Pancreas (tissue), 10 donors: ENCODE measurements at regions not wholly inside any gene's neighbourhood (a gene's known extent, or its start where the extent isn't known, plus 50 kb on each side); places are given as distances from the start of the nearest gene placed in this dataset.

ENCODE experiments used
- ATAC-seq, 4 donors: fragments of 200-7000 bp; cut with Tn5 transposase; one replicate each; pipeline versions ENCODE4 v1.8.0 to v1.9.1; 2020; ENCODE audit warnings: mild to moderate bottlenecking in 4 of 4, moderate library complexity in 4 of 4
- DNase-seq, 6 donors: peaks; one replicate each; pipeline ENCODE4 v3.0.0-alpha.2; 2020
- FAIRE-seq: peaks from 2 replicates; lab custom pipeline; 2012; peaks lifted over from hg19 to GRCh38; lab: Jason Lieb, UNC
- H3K27ac ChIP-seq, 4 donors: fragments of 200-600 bp; sonication (generic); 1 replicate in 3 of 4; 2 replicates in 1 of 4; pipeline versions ENCODE4 v1.5.0 to v1.8.0; 2020
- H3K27me3 ChIP-seq, 4 donors: fragments of 200-600 bp; one replicate each; pipeline ENCODE4 v1.8.0; 2021
- H3K36me3 ChIP-seq, 3 donors: fragments of 200-600 bp; sonication (generic) in 1 of 3; one replicate each; pipeline versions ENCODE4 v1.5.0 to v1.8.0; 2020 to 2021
- H3K4me1 ChIP-seq, 3 donors: fragments of 200-600 bp; one replicate each; pipeline ENCODE4 v1.8.0; 2021
- H3K4me3 ChIP-seq, 4 donors: fragments of 200-600 bp; sonication (generic) in 2 of 4; one replicate each; pipeline versions ENCODE4 v1.5.0 to v1.8.0; 2020 to 2021
- H3K9me3 ChIP-seq, 4 donors: fragments of 200-600 bp; one replicate each; pipeline ENCODE4 v1.8.0; 2021
- CTCF ChIP-seq, 4 donors: fragments of 200-600 bp; sonication (generic) in 3 of 4; IDR thresholded peaks; one replicate each; pipeline versions ENCODE4 v1.5.0 to v1.8.0; 2021; ENCODE audit warnings: antibody characterized with exemption in 4 of 4
- WGBS, 2 donors: extraction: QIAGEN DNeasy Blood & Tissue Kit; methylation state at CpG; one replicate each; pipeline ENCODE4 v1.1.7; 2013; 5-methylcytosine and 5-hydroxymethylcytosine counted together
- intact Hi-C, 3 donors: fragments of 100-400 bp; cut with DNase I; formaldehyde crosslinking; loops; one replicate each; pipeline versions ENCODE4 v1.11.1 to v1.14.2; 2022
- donor health status: healthy with polysubstance abuse.
- donor health status: DM: no; HTN: no; CAD: no; lungs with moderate emphysema.
- donor health status: DM: no; HTN: no; CAD: no.
- donor health status: control.
- donor health status: control.
- donor health status: Bipolar disorder and iron deficiency.
- donor health status: DM: yes; HTN: yes; CAD: no.
- donor health status: DM: no; HTN: no; CAD: no.
- donor health status: DM: no; HTN: no; CAD: no.
- donor health status: DM: yes; HTN: yes; CAD: no.

- Histone ChIP-seq H3K4me1 (no peaks in the 10 kb centered on the region), H3K27me3 (no peaks in the 10 kb centered on the region), H3K4me3 (no peak overlapping the region), H3K27ac (no peak overlapping the region), H3K36me3 (no peaks in the 10 kb centered on the region), H3K9me3 (no peaks in the 10 kb centered on the region)
- ATAC-seq = no peak
- no peak for FAIRE-seq
- TF ChIP-seq CTCF (IDR thresholded peaks at IDR 0.05) = no peak
- intact Hi-C loops = no loop called here
- no peak for DNase-seq
- 87 to 91% methylated on average over 3 of the region's 3 CpGs for WGBS, 2 donors
These were observed 135.0 kb upstream of the ASCC3 start for GRCh38 chr6:101016163-101016562.

- no peaks in the 10 kb centered on the region for H3K9me3 ChIP-seq
- H3K4me3 ChIP-seq = no peak overlapping the region
- ATAC-seq = no peak
- no peaks in the 10 kb centered on the region for H3K4me1 ChIP-seq
- TF ChIP-seq CTCF (IDR thresholded peaks at IDR 0.05) = no peak
- DNase-seq = no peak
- no peak for FAIRE-seq
- H3K27me3 ChIP-seq = no peaks in the 10 kb centered on the region
- WGBS, 2 donors = 71 to 86% methylated on average over 3 of the region's 3 CpGs
- intact Hi-C loops = no loop called here
- H3K36me3 ChIP-seq = no peaks in the 10 kb centered on the region
- no peak overlapping the region for H3K27ac ChIP-seq
These were observed 137.0 kb upstream of the ASCC3 start for GRCh38 chr6:101018157-101018556.

- ATAC-seq (no peak), FAIRE-seq (no peak), DNase-seq (no peak)
- intact Hi-C loops = no loop called here
- Histone ChIP-seq H3K4me3 (no peak overlapping the region), H3K27ac (no peak overlapping the region), H3K9me3 (no peaks in the 10 kb centered on the region), H3K27me3 (no peaks in the 10 kb centered on the region), H3K36me3 (no peaks in the 10 kb centered on the region), H3K4me1 (no peaks in the 10 kb centered on the region)
- TF ChIP-seq CTCF (IDR thresholded peaks at IDR 0.05) = no peak
These were observed 140.4 kb upstream of the ASCC3 start for GRCh38 chr6:101021504-101021903.

- Histone ChIP-seq H3K27ac (no peak overlapping the region), H3K4me3 (no peak overlapping the region), H3K9me3 (no peaks in the 10 kb centered on the region), H3K27me3 (no peaks in the 10 kb centered on the region), H3K36me3 (no peaks in the 10 kb centered on the region), H3K4me1 (peaks cover 0 to 4% (median 0%) of the 10 kb centered on the region in 3 donors)
- FAIRE-seq (no peak), ATAC-seq (peak; percentile 18 to 68 (median 52)), DNase-seq (no peak)
- TF ChIP-seq CTCF (IDR thresholded peaks at IDR 0.05) = no peak
- intact Hi-C loops = no loop called here
- WGBS, 2 donors = 22 to 26% methylated on average over 4 of the region's 4 CpGs
These were observed 161.8 kb upstream of the ASCC3 start for GRCh38 chr6:101042966-101043365.

GRCh38 chr6:101058296-101058695 is 177.2 kb upstream of the ASCC3 start:
- no peak for ATAC-seq
- FAIRE-seq = no peak
- WGBS, 2 donors = 41 to 62% methylated on average over 1 of the region's 1 CpG
- intact Hi-C loops = no loop called here
- no peaks in the 10 kb centered on the region for H3K9me3 ChIP-seq
- no peaks in the 10 kb centered on the region for H3K27me3 ChIP-seq
- no peaks in the 10 kb centered on the region for H3K4me1 ChIP-seq
- no peaks in the 10 kb centered on the region for H3K36me3 ChIP-seq
- no peak for DNase-seq
- H3K4me3 ChIP-seq = no peak overlapping the region
- no peak overlapping the region for H3K27ac ChIP-seq
- TF ChIP-seq CTCF (IDR thresholded peaks at IDR 0.05) = no peak
